ENCODE measurements at regions not wholly inside any gene's neighbourhood (a gene's known extent, or its start where the extent isn't known, plus 50 kb on each side); places are given as distances from the start of the nearest gene placed in this dataset.

DNA sequence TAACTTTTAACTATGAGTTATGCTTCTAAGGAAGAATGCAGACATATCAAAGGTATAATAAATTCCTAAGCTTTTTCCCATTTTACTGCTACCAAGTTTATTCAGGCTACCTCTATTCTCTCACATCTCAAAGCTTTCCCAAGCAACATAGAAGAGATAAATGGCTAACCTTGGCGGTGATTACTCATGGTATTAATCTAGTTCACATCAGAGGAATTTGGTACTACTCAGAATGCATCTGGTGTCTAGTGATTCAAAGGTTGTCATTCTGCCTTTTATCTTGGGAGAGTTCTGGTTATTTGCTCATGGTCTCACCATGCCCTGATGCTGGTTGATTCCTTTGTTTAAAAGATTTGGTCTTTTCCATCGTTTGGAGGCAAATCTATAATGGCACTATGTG lies 182.7 kb downstream of the TAF11L14 start:
- TF ChIP-seq, protein P1, sequence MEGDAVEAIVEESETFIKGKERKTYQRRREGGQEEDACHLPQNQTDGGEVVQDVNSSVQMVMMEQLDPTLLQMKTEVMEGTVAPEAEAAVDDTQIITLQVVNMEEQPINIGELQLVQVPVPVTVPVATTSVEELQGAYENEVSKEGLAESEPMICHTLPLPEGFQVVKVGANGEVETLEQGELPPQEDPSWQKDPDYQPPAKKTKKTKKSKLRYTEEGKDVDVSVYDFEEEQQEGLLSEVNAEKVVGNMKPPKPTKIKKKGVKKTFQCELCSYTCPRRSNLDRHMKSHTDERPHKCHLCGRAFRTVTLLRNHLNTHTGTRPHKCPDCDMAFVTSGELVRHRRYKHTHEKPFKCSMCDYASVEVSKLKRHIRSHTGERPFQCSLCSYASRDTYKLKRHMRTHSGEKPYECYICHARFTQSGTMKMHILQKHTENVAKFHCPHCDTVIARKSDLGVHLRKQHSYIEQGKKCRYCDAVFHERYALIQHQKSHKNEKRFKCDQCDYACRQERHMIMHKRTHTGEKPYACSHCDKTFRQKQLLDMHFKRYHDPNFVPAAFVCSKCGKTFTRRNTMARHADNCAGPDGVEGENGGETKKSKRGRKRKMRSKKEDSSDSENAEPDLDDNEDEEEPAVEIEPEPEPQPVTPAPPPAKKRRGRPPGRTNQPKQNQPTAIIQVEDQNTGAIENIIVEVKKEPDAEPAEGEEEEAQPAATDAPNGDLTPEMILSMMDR (IDR thresholded peaks at IDR 0.05) = no peak
- TF ChIP-seq POLR2A (IDR thresholded peaks at IDR 0.05) = no peak

Data from uterus (tissue), 2 donors.